HG03432 (cell line): ENCODE measurements at regions not wholly inside any gene's neighbourhood (a gene's known extent, or its start where the extent isn't known, plus 50 kb on each side); places are given as distances from the start of the nearest gene placed in this dataset.
"Not testable (repeated sequence)": the region's sequence is repeated elsewhere in the genome, so short reads cannot be mapped to it uniquely, and the experiment has no call there.

Source experiments
- ATAC-seq: cut with Tn5 transposase; IDR thresholded peaks from one replicate; pipeline ENCODE4 v1.9.1; 2021; ENCODE audit warnings: mild to moderate bottlenecking, moderate library complexity; ENCODE audit not compliant: unreplicated experiment

DNA sequence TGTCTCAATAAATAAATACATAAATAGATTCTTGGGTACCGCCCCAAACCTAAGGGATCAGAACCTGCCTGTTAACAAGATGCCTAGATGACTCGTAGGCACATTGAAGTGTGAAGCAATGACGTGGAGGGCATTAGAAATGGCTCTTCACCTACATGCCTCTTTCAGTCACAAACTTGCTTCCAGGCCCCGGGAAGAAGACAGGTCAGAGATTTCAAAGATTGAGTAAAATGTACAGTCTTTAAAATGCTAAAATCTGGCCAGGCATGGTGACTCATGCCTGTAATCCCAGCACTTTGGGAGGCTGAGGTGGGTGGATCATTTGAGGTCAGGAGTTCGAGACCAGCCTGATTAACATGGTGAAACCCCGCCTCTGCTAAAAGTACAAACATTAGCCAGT lies 480.8 kb upstream of the JARID2 start:
- no peak for ATAC-seq

DNA sequence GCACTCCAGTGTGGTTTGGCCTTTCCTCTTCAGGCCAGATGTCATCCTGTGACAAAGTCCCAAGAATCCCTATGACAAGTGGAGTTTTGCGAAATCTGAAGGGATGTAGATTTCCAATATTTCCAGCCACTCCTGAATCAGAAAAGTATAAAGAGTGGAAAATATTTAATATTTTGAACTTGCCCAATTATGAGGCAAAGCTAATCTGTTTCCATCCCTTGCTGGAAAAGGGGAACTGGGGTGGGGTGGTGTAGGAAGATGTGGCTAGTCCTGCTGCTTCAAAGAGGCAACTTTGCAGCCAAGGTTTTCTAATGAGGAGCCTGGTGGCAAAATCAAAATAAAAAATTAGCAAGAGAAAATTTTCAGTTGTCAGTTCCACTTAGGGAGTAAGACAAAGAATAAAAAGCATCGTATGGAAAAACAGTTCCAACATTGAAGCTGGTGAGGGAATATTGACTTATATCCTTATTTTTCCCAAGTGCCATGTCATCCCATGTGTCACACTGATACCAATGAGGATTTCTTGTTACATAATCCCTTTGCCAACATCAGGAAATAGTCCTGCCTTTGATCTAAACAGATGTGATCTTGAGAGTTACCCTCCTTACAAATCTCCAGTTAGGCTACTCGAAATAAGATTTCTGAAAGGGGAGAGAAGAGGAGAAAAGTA lies 480.0 kb upstream of the JARID2 start:
- no peak for ATAC-seq

- no peak for ATAC-seq
Measured at GRCh38 chr6:14766391-14766994, 479.4 kb upstream of the JARID2 start.

DNA sequence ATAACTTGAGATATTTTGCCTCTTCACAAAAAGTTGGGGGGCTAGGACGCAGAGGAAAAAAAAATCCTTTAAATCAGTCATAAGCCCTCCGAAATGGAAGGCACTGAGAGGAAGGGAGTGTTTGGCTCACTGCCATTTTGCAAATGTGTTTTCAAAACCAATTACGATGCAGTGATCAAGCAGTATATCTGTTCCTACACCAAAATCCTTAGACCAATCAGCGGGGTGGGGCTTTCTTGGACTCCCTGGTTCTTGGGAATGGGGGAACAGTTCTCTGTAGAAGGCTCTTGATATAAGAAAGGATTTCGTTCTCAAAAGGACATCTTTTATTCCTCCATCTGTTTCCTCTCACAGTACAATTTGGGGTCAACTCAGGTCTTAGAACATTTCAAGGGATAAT lies 478.6 kb upstream of the JARID2 start:
- ATAC-seq, result no peak

DNA sequence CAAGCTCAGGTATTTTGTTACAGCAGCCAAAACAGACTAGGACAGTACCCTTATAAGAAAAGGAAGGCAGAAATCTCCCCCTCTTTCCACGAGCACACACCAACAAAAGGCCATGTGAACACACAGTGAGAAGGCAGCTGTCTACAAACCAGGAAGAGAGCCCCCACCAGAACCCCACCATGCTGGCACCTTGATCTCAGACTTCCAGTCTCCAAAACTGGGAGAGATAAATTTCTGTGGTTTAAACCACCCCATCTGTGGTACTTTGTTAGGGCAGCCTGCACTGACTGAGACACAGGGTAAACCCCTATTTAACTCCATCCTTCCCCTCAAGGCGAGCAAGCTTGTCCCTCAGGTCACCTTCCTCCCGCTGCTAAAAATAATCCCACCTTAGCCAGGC lies 475.8 kb upstream of the JARID2 start:
- ATAC-seq, result no peak

- no peak for ATAC-seq
Measured at GRCh38 chr6:14770572-14770971, 475.3 kb upstream of the JARID2 start.

- no peak for ATAC-seq
Measured at GRCh38 chr6:14771016-14771415, 474.9 kb upstream of the JARID2 start.

- ATAC-seq, result no peak
Measured at GRCh38 chr6:14772188-14772587, 473.7 kb upstream of the JARID2 start.

DNA sequence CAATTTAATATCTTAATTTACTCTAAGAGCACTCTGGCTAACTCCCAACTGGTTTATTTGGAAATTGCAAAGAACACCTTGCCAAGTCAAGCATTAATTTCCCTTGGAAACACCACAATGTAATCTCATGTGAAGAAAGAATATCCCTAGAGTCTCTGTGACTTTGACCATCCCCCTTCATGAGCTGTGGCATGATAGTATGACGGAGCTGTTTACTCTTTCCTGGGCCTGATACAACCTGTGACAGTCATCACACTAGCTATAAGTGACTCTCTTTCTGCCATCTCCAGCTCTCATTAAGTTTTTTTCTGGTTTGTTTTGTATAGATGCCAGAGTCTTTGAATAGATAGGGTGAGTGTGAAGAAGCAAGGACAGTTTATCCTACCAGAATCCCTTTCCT lies 470.3 kb upstream of the JARID2 start:
- no peak for ATAC-seq

DNA sequence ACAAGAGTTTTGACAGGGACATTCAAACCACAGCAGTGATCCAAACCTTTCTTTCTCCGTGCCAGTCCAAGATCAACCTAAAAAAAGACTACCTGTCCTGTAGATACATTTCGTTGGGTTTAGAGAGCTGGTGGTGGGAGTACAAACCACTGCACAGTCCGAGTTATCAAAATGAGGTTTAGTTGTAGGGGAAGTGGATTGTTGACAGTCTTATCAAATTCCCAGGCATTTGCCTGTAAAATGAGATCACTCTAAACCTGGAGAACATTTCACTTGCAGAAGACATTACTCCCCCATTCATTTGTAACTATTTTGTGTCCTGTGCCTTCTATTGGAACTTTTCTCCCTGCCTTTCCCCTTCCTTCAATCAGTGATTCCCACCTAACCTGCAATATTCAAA lies 469.6 kb upstream of the JARID2 start:
- ATAC-seq, result no peak

DNA sequence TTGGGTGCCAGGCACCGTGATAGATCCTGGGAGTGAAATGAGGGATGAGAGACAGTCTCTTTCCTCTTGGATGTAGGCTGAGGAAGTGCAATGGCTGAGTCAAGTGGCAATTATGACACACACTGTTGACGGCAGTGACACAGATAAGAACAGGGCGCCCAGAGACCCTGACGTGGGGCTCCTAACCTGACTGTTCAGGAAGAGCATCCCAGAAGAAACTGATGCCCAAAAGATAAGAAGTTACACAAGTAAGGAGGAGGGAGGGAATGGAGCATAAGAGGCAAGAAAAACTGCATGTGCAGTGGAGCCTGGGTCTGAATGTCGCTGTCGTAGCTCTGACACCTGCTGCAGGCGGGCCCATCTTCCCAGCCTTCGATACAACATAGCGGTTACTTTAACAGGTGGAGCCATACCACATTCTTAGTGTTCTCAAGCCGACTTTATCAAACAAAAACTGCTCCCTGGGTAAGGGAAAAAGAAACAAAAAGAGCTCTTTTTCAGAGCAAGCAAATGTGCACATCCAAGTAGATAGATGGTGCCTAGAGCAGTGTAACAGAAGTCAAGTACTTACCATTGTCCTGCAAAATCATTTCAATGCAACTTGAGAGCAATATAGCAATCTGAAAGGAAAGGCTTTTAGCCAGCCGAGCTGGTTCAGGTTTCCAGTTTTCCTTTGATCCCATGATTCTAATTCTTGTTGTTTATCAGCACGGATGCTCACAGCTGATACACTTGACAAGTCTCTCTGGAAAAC lies 463.9 kb upstream of the JARID2 start:
- no peak for ATAC-seq

DNA sequence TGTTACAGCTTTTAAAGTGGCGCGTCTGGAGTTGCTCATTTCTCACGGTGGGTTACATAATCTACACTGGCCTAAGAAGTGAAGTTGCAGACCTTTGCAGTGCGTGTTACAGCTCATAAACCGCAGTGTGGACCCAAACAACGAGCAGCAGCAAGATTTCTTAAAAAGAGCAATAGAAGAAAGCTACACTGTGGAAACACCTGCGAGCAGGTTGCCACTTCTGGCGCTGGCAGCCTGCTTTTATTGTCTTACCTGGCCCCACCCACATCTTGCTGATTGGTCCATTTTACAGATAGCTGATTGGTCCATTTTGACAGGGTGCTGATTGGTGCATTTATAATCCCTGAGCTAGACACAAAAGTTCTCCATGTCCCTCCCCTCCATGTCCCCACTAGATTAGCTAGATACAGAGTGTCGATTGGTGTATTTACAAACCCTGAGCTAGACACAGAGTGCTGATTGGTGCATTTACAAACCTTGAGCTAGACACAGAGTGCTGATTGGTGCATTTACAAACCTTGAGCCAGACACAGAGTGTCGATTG lies 462.9 kb upstream of the JARID2 start:
- ATAC-seq, result not testable (repeated sequence)

GRCh38 chr6:14783594-14783993 lies 462.3 kb upstream of the JARID2 start:
- ATAC-seq, result no peak

GRCh38 chr6:14784596-14785492 lies 461.0 kb upstream of the JARID2 start:
- no peak for ATAC-seq

DNA sequence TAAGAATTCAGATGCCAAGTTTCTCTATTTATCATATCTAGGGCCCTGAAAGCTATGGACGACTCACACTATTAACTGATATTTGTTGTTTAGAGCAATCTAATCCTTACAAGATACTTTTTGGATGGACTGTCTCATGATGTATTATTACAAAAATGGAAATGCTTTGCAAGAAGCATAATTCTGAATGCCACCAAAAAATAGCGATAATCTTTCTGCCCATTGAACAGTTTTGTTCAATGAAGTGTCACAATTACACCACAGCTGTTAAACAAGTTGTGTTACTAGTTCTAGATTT lies 460.4 kb upstream of the JARID2 start:
- no peak for ATAC-seq

- ATAC-seq, result no peak
Measured at GRCh38 chr6:14786008-14786407, 459.9 kb upstream of the JARID2 start.

GRCh38 chr6:14786455-14786854 lies 459.4 kb upstream of the JARID2 start:
- no peak for ATAC-seq

DNA sequence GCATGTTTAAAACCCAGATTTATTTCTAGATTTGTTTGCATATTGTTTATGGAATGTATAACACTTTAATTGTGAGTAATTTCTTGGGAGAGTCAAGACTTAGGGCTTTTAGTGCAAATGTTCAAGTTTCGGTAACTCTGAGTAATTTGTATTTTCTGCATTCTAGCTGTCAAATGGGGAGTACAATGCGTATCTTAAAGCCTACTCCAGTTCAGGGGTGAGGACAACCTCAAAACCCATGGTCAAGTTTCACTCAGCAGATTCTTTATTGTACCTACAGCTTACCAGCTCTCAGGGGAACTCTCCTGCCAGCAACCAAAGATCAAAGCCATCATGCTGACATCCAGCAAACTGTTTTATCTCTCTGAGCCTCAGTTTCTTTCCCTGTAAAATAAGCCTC lies 458.6 kb upstream of the JARID2 start:
- ATAC-seq, result no peak

GRCh38 chr6:14787677-14788076 lies 458.2 kb upstream of the JARID2 start:
- no peak for ATAC-seq

GRCh38 chr6:14789996-14790395 lies 455.9 kb upstream of the JARID2 start:
- ATAC-seq, result no peak

GRCh38 chr6:14790976-14791375 lies 454.9 kb upstream of the JARID2 start:
- no peak for ATAC-seq
